ENCODE measurements at regions not wholly inside any gene's neighbourhood (a gene's known extent, or its start where the extent isn't known, plus 50 kb on each side); places are given as distances from the start of the nearest gene placed in this dataset.

- DNase-seq: no peak
Observed at GRCh38 chr14:97838986-97839385, 1041.8 kb downstream of the VRK1 start.

- DNase-seq: no peak
Observed at GRCh38 chr14:97840159-97840558, 1043.0 kb downstream of the VRK1 start.

DNA sequence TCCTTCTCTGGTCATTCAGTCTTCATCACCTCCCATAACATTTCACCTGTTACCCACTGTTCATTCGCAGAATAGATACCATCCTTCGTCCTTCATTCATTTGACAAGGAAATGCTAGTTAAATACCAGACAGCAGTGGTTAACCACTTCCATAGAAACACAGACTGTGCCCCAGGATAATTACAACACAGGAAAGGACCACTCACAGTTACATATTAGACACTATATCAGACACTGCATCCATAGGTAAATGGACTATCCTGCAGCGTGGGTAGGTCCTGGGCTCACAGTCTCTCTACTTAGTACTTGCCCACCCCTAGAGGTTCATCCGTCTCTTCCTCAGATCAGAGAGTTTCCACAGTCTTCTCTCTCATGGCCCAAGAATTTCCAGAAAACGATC is 1044.6 kb downstream of the VRK1 start:
- no peak for DNase-seq

DNA sequence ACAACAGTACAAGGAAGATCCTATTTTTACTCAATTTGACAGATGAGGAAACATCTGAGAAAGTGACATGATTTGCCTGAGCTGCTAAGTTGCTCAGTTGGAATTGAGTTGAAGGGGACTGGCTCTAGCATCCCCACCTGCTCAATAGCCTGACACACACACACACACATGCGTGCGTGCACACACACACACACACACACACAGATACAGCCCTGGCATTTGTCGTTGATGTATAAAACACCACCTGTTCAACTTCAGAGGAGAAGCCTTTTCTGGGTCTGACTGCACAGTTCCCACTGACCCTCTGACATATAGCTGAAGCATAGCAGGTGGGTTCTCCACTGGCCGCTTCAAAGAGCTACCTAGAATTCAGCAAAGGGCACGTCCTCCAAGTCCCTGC is 1045.9 kb downstream of the VRK1 start:
- no peak for DNase-seq

GRCh38 chr14:97844042-97844441 is 1046.9 kb downstream of the VRK1 start:
- no peak for DNase-seq

- DNase-seq: no peak
Observed at GRCh38 chr14:97846156-97846555, 1049.0 kb downstream of the VRK1 start.

DNA sequence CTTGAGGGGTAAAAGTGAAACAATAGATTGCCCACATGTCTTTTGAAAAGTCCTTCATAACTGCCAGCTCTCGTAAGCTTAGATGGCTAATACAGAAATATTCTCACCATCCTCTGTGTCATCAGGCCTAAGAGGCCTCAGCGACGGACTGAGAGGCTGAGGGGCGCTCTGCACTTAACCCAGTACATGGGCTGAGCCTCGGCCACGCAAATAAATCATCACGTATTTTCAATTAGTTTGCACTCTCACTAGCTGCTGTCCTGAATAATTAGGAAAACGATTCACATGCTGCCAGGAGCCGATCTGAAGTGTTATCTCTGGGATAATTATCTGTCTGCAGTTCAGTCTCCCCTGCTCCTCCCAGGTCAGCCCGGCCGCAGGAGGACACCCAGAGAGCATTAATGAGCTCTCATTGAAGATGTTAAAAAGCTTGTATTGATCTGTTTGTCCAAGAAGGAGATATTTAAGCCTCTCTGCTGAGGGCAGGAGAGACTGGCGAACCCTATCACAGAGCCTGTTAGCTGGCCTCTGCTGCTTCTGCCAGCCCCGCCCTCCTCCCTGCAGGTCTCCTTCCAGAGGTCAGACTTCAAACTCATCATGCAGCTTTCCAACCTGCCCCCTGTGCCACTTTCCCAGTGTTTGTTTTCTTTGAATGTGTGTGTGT is 1051.3 kb downstream of the VRK1 start:
- DNase-seq: no peak

GRCh38 chr14:97850466-97850865 is 1053.3 kb downstream of the VRK1 start:
- DNase-seq: no peak

DNA sequence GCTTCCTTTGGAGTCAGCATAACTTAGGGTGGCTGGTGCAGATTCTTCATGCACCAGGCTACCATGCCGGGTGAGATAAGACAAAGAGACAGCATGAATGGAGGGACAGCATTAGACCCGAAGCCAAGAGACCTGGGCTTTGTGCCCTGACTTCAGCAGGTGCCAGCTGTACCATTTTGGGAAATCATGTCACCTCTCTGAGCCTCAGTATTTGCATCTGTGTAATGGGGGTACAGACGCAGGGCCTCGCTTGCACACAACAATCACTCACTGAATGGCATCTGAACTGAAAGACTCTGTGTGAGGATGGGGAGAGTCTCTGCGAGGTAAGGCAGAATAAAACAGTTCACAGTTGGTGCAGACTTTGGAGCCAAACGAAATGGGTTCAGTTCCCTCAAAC is 1053.7 kb downstream of the VRK1 start:
- DNase-seq: no peak

GRCh38 chr14:97851428-97851995 is 1054.3 kb downstream of the VRK1 start:
- DNase-seq: no peak

DNA sequence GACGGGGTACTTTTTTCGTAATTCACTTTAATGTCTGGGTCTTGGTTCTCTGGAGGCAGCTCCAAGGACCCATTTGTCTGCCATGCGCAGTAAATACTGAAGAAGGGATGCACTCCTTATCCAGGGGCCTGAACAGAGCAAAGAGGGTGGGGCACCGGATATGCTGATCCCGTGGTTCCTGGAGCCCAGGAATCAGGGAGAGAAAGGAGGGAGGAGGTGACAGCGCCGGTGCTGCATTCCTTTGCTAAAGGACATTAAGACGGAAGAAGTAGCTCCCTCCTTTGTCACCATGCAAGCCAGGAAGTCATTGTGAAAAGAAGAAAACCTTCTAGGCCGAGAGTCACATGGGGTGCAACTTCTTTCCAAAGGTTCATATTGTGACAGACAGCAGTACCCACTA is 1057.7 kb downstream of the VRK1 start:
- DNase-seq: no peak

DNA sequence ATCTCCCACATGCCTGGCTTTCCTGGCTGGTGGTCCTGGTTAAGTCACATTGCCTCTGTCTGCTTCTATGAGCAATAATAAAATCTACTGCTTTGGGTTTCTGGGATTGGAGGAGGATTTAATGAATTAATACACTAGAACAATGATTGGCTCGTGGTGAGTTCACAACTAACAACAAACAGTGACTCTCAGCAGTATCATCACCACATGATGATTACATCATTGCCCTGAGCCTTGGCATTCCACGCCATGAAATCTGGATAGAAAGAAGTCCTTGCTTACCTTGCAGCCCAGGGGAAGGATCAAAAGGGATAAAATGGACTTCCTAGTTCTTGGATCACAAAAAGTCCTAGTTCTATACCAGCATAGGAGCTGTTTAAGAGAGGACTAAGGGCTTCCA is 1069.0 kb downstream of the VRK1 start:
- DNase-seq: no peak

- no peak for DNase-seq
Observed at GRCh38 chr14:97866664-97867063, 1069.5 kb downstream of the VRK1 start.

DNA sequence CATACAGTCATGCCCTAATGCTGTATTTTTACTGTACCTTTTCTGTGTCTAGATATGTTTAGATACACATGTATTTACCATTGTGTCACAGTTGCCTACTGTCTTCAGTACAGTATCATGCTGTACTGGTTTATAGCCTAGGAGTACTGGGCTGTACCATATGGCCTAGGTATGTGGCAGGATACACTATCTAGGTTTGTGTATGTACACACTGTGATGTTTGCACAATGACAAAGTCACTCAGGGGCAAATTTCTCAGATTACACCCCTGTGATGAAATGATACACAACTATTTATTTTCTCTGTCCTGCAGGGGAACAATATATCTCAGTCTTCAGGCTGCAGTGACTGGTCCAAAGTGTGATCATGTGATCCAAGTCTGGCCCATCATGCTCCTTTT is 1076.1 kb downstream of the VRK1 start:
- DNase-seq: no peak

DNA sequence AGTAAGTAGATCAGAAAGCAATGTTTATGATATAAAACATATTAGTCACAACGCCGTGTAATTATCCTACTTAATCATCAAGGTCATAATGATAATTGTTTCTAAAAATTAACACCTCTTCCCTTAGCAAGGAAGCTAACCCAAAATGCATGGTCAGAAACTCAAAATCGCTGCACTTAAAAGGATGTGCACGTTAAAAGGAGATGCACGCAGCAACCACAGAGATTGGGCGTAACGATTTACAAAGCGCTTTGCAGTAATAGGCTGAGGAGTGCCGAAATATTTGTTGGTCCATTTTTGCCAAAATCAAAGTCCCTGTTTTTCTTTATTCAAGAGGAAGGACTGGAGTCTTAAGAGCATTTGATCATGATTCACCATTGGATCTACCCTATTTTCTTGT is 1077.2 kb downstream of the VRK1 start:
- no peak for DNase-seq

- no peak for DNase-seq
Observed at GRCh38 chr14:97878206-97878605, 1081.0 kb downstream of the VRK1 start.

GRCh38 chr14:97878727-97879126 is 1081.5 kb downstream of the VRK1 start:
- DNase-seq: no peak

DNA sequence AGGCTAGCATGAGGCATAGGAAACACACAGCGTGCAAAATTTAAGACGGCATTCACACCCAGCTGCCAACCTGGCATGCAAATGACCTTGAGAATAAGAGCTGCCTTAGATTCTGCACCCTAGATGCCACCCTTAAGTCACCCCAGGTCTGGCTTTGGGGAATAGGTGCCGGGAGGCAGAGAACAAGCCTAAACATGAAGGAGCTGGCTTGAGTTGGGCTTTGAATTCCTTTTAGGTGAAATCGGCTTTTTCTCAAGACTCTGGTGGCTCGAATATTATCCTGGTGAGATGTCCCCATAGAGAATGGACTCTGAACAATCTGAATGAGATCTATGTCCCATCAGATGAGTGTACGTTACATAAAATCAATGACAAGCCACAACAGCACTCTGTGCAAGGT is 1090.5 kb downstream of the VRK1 start:
- DNase-seq: no peak

DNA sequence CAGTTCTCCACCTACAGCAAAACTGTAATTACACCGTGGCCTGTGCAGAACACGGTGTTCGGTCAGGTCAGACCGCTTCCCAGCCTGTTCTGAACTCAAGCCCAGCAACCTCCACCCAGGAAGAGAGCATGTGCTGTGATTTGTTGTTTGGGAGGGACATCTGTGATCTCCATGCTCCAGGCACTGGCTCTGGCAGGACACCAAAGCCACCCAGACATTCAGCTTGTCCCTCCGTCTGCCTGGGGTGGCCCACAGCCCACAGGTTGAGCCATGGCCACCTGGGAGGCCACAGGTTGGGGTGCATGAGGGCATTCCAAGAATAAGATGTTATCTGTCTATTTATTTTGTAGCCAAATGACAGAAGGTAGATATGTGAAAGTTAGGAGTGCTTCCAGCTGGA is 1091.1 kb downstream of the VRK1 start:
- DNase-seq: no peak

- DNase-seq: no peak
Observed at GRCh38 chr14:97891515-97891914, 1094.3 kb downstream of the VRK1 start.

- no peak for DNase-seq
Observed at GRCh38 chr14:97894552-97894951, 1097.4 kb downstream of the VRK1 start.

DNA sequence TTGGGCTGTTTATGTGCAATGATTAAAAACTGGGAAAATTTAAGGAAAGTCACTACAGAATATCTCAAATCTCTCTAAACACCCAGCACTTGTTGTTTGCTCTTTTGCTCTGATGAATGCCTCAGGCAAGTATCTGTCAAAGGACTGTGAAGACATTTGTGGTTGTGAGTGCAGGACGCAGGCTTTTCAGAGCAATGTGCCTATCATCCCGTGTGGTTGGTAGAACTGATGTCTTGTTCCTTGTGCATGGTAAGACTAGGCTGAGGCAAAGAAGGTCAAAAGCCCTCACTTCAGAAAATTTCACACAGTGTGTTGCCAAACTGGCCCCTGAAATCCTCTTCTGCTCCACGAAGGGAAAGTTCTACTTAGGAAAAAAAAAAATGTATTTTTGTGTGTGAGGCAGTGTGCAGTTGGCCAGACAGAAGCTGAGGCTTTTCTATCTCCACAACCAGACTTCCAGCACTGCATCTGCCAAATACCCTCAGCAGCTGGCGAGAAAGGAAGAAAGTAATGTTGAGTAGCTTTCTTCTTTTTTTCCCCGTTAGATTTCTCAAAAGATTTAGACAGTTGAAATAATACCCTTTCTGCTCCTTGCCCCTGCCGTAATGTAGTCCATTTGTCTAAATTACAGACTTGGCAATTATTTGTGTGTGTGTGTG is 1103.1 kb downstream of the VRK1 start:
- no peak for DNase-seq

GRCh38 chr14:97902630-97903029 is 1105.4 kb downstream of the VRK1 start:
- DNase-seq: no peak

- no peak for DNase-seq
Observed at GRCh38 chr14:97903821-97904220, 1106.6 kb downstream of the VRK1 start.

GRCh38 chr14:97912217-97912616 is 1115.0 kb downstream of the VRK1 start:
- DNase-seq: no peak
